ENCODE measurements at regions not wholly inside any gene's neighbourhood (a gene's known extent, or its start where the extent isn't known, plus 50 kb on each side); places are given as distances from the start of the nearest gene placed in this dataset.

DNA sequence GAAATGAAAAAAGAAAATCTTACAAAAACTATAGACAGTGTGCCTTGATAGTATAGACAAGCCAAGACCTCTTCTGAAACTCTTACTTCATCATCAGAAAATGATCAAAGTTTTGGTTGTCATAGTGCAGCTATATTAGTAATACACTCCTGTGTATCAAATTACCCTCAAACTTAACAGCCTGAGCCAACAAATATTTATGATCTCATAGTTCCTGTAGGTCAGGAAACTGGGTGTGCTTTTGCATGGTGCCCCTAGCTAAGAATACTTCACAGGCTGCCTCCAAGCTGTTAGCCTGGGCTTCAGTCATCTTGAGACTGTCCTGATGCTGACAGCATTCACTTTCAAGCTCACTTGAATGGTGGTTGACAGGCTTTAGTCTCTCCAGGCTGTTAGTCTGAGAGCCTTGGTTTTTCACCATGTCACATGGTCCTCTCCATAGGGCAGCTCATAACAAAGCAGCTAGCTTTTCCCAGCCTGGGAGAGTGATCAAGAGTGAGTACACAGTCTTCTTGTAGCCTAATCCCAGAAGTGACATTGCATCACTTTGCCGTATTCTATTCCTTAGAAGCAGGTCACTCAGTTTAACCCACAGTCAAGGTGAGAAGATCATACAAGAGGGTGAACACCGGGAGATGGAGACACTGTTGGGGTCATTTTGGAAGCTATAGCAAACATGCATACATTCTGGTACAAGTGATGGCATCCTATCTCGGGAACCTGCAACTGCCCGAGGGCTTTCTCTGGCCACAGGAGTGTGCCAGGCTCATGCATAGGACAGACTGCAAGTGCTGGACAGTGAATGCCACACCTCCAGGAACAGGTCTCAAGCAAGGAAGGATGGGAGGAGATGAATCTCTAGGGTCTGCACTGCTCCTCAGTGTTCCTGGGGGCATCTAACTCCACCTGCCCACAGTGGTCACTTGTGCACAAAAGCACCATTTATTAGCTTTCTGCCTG is 173.4 kb upstream of the CADPS start:
- no peaks in the 10 kb centered on the region for H3K23me2 ChIP-seq (ENCODE audit: low read depth, low read length)
- no peak overlapping the region for H3K4me2 ChIP-seq (ENCODE audit: insufficient read depth in 1 of 2, low read depth in 2 of 2, low read length in 2 of 2)
- no peak overlapping the region for H4K8ac ChIP-seq (ENCODE audit: extremely low read depth, insufficient read depth, low read length)
- no peaks in the 10 kb centered on the region; the same call in 1 of the 2 replicates for H3K79me1 ChIP-seq (ENCODE audit: low read depth, low read length)
- no peaks in the 10 kb centered on the region for H3K79me2 ChIP-seq (ENCODE audit: control insufficient read depth in 1 of 2, insufficient read depth in 2 of 2, low read length in 2 of 2)
- ChIA-PET POLR2A (ENCODE audit: partially characterized antibody) (interaction anchor here (0.8 to 1.0 kb wide), 2 partner anchors 9 to 85 kb away, joined by 3 read pairs; no protein-coding TSS in a partner anchor), CTCF (ENCODE audit: partially characterized antibody) (interaction anchor here (0.7 to 1.4 kb wide), 4 partner anchors 17 to 74 kb away, joined by 3 read pairs; no protein-coding TSS in a partner anchor)
- no peak overlapping the region for H3K56ac ChIP-seq (replicated peaks; ENCODE audit: insufficient read length, low read depth, low read length)
- no peak overlapping the region for H4K91ac ChIP-seq (replicated peaks; ENCODE audit: insufficient read length, low read length)
- no peaks in the 10 kb centered on the region for H3K27me3 ChIP-seq (replicated peaks in 1 of 4; ENCODE audit: control insufficient read depth in 3 of 4, extremely low read depth in 1 of 4, insufficient read depth in 3 of 4, low read length in 3 of 4)
- H3K9me3 ChIP-seq (ENCODE audit: insufficient read depth in 2 of 2, low read depth in 1 of 2, low read length in 1 of 2) = no peaks in the 10 kb centered on the region
- H2BK120ac ChIP-seq (replicated peaks; ENCODE audit: low read depth, low read length) = no peak overlapping the region
- H3K4me3 ChIP-seq (ENCODE audit: extremely low read depth in 1 of 4, insufficient read depth in 2 of 4, low read depth in 3 of 4, low read length in 4 of 4) = no peak overlapping the region
- H3K27ac ChIP-seq (ENCODE audit: low read depth, low read length) = no peak overlapping the region
- H2BK20ac ChIP-seq (ENCODE audit: low read length) = no peak overlapping the region
- no peak for DNase-seq (ENCODE audit: low read depth in 1 of 2, low spot score in 2 of 2)
- H2BK15ac ChIP-seq (ENCODE audit: low read length) = no peak overlapping the region
- no peak overlapping the region for H3K14ac ChIP-seq (ENCODE audit: insufficient read length)
- no peak overlapping the region for H2AFZ ChIP-seq (ENCODE audit: low read length)
- H2BK5ac ChIP-seq (ENCODE audit: low read depth, low read length) = no peak overlapping the region
- no peak overlapping the region for H3K18ac ChIP-seq (ENCODE audit: extremely low read depth, low read length)
- H3K36me3 ChIP-seq (ENCODE audit: control insufficient read depth in 2 of 4, insufficient read depth in 4 of 4, low read length in 3 of 4) = peaks cover 0 to 4% (median 0%) of the 10 kb centered on the region in 4 experiments; a peak in 1 of 8 replicates
- no peak overlapping the region for H2BK12ac ChIP-seq (ENCODE audit: low read depth, low read length)
- peaks cover 0 to 2% of the 10 kb centered on the region in 2 experiments for H4K20me1 ChIP-seq (replicated peaks in 1 of 2; ENCODE audit: control insufficient read depth in 1 of 2, insufficient read depth in 2 of 2, low read length in 2 of 2)
- no peak overlapping the region for H3K23ac ChIP-seq (ENCODE audit: insufficient read length)
- WGBS, 2 experiments (ENCODE audit: extremely low coverage in 1 of 2, insufficient coverage in 1 of 2, insufficient read length in 1 of 2, insufficient replicate concordance in 2 of 2, low coverage in 1 of 2, low lambda C conversion rate in 2 of 2, missing lambda C conversion rate in 1 of 2) = 95% methylated on average over 4 of the region's 4 CpGs; no CpG with 5 or more reads in 1 of the 2 experiments
- H4K5ac ChIP-seq (ENCODE audit: insufficient read length, low read depth, low read length) = no peak overlapping the region
- no peak overlapping the region for H2AK5ac ChIP-seq (ENCODE audit: low read depth, low read length)
- no peak overlapping the region for H3K4ac ChIP-seq (replicated peaks; ENCODE audit: insufficient read length, low read depth, low read length)
- H3K4me1 ChIP-seq (replicated peaks in 1 of 4; ENCODE audit: control insufficient read depth in 3 of 4, insufficient read depth in 4 of 4, low read length in 3 of 4) = peaks cover 0 to 6% (median 1%) of the 10 kb centered on the region in 4 experiments; a peak in 2 of 7 replicates
- H3K9ac ChIP-seq (replicated peaks in 1 of 4; ENCODE audit: extremely low read depth in 1 of 4, low read depth in 3 of 4, low read length in 3 of 4) = no peak overlapping the region
- no peak for FAIRE-seq
- TF ChIP-seq, protein P1, sequence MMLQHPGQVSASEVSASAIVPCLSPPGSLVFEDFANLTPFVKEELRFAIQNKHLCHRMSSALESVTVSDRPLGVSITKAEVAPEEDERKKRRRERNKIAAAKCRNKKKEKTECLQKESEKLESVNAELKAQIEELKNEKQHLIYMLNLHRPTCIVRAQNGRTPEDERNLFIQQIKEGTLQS (IDR thresholded peaks at IDR 0.05; ENCODE audit: insufficient read depth, low read depth, low read length) = no peak
- TF ChIP-seq CHD1 (IDR thresholded peaks at IDR 0.05; ENCODE audit: low read depth, low read length) (no peak), EZH2 (IDR thresholded peaks at IDR 0.05; ENCODE audit: low read depth, low read length, severe bottlenecking) (no peak), SP4 (IDR thresholded peaks at IDR 0.05; ENCODE audit: low read length) (no peak), RNF2 (IDR thresholded peaks at IDR 0.05; ENCODE audit: borderline replicate concordance, low read depth, low read length, missing control alignments, poor library complexity, severe bottlenecking) (no peak), TBP (IDR thresholded peaks at IDR 0.05; ENCODE audit: low read depth, low read length) (no peak), BACH1 (IDR thresholded peaks at IDR 0.05; ENCODE audit: low read length) (no peak), TAF7 (optimal IDR thresholded peaks at IDR 0.05; ENCODE audit: borderline replicate concordance, low read depth, low read length) (no peak), POLR2A (IDR thresholded peaks at IDR 0.05; ENCODE audit: control extremely low read depth in 1 of 2, low read depth in 2 of 2, low read length in 2 of 2) (no peak), KDM5A (IDR thresholded peaks at IDR 0.05; ENCODE audit: low read length) (no peak), SRF (IDR thresholded peaks at IDR 0.05; ENCODE audit: low read depth, low read length) (no peak), TAF1 (IDR thresholded peaks at IDR 0.05; ENCODE audit: low read depth, low read length) (no peak)
